Endodermal cell (in vitro differentiated cells): ENCODE measurements at regions not wholly inside any gene's neighbourhood (a gene's known extent, or its start where the extent isn't known, plus 50 kb on each side); places are given as distances from the start of the nearest gene placed in this dataset.

Experiments used
- DNase-seq: peaks from one replicate; pipeline ENCODE4 v3.0.0-alpha.2; 2017
- H3K27ac ChIP-seq: 2 replicates; pipeline ENCODE4 v1.5.1; 2013; ENCODE audit warnings: mild to moderate bottlenecking, low read depth, low read length, moderate library complexity
- H3K27me3 ChIP-seq: 2 replicates; pipeline ENCODE4 v1.6.1; 2013; ENCODE audit warnings: mild to moderate bottlenecking, low read length, moderate library complexity; ENCODE audit not compliant: insufficient read depth, control insufficient read depth, poor library complexity, severe bottlenecking
- H3K36me3 ChIP-seq: 2 replicates; pipeline ENCODE4 v1.7.0; 2013; ENCODE audit warnings: mild to moderate bottlenecking, low read length, moderate library complexity; ENCODE audit not compliant: control insufficient read depth, insufficient read depth
- H3K4me1 ChIP-seq: one replicate; pipeline ENCODE4 v1.7.0; 2013; ENCODE audit warnings: low read length; ENCODE audit not compliant: control insufficient read depth, insufficient read depth
- H3K4me3 ChIP-seq: 2 replicates; pipeline ENCODE4 v1.5.1; 2013; ENCODE audit warnings: mild to moderate bottlenecking, low read length, moderate library complexity
- H3K9ac ChIP-seq: 2 replicates; pipeline ENCODE4 v1.6.1; 2013; ENCODE audit warnings: mild to moderate bottlenecking, low read length, moderate library complexity; ENCODE audit not compliant: poor library complexity, severe bottlenecking; ENCODE audit errors: extremely low read depth
- H3K9me3 ChIP-seq: 2 replicates; pipeline ENCODE4 v1.6.1; 2013; ENCODE audit warnings: mild to moderate bottlenecking, low read length, moderate library complexity; ENCODE audit not compliant: control insufficient read depth
- H3K27ac Mint-ChIP-seq: 2 replicates; pipeline ENCODE4 v1.8.0; 2020; ENCODE audit warnings: mixed read lengths
- H3K27me3 Mint-ChIP-seq: 2 replicates; pipeline ENCODE4 v1.8.0; 2021; ENCODE audit warnings: mild to moderate bottlenecking, mixed read lengths; ENCODE audit not compliant: insufficient read depth
- H3K36me3 Mint-ChIP-seq: 2 replicates; pipeline ENCODE4 v1.8.0; 2020; ENCODE audit warnings: low read depth, mixed read lengths
- H3K4me1 Mint-ChIP-seq: 2 replicates; pipeline ENCODE4 v1.8.0; 2020; ENCODE audit warnings: mixed read lengths
- H3K4me3 Mint-ChIP-seq: 2 replicates; pipeline ENCODE4 v1.8.0; 2020; ENCODE audit warnings: mild to moderate bottlenecking, moderate library complexity, mixed read lengths
- H3K9me3 Mint-ChIP-seq: 2 replicates; pipeline ENCODE4 v1.8.0; 2020; ENCODE audit warnings: mild to moderate bottlenecking, mixed read lengths
- CTCF ChIP-seq: fragments of 200-600 bp; sonication (generic); conservative IDR thresholded peaks from 2 replicates; pipeline ENCODE4 v1.5.0; 2021; ENCODE audit warnings: antibody characterized with exemption, mild to moderate bottlenecking
- WGBS, 2 experiments: methylation state at CpG; one replicate each; pipeline versions ENCODE4 v1.1.5 to v1.1.7; 2013; ENCODE audit warnings: missing lambda C conversion rate in 2 of 2, mixed read lengths in 1 of 2; ENCODE audit not compliant: insufficient coverage in 1 of 2, insufficient read length in 1 of 2; 5-methylcytosine and 5-hydroxymethylcytosine counted together

GRCh38 chr6:80742481-80742880 is 636.0 kb downstream of the BCKDHB start:
- Histone ChIP-seq H3K36me3 (no peaks in the 10 kb centered on the region), H3K4me3 (no peak overlapping the region), H3K27ac (no peak overlapping the region), H3K4me1 (no peaks in the 10 kb centered on the region), H3K27me3 (no peaks in the 10 kb centered on the region), H3K9ac (no peak overlapping the region), H3K9me3 (no peaks in the 10 kb centered on the region)
- Mint-ChIP-seq H3K27ac (no peak overlapping the region), H3K9me3 (peaks cover 13% of the 10 kb centered on the region), H3K36me3 (no peaks in the 10 kb centered on the region), H3K4me3 (no peak overlapping the region), H3K27me3 (no peaks in the 10 kb centered on the region), H3K4me1 (no peaks in the 10 kb centered on the region)
- WGBS, 2 experiments: 61 to 64% methylated on average over 2 of the region's 2 CpGs
- peak; percentile 71 for TF ChIP-seq CTCF
- no peak for DNase-seq

- Mint-ChIP-seq H3K27me3 (no peaks in the 10 kb centered on the region), H3K4me1 (peaks cover 6% of the 10 kb centered on the region), H3K9me3 (no peaks in the 10 kb centered on the region), H3K4me3 (no peak overlapping the region), H3K27ac (no peak overlapping the region), H3K36me3 (no peaks in the 10 kb centered on the region)
- H3K9ac ChIP-seq: no peak overlapping the region
- H3K36me3 ChIP-seq: no peaks in the 10 kb centered on the region
- no peak for TF ChIP-seq CTCF
- H3K27me3 ChIP-seq: peaks cover 10% of the 10 kb centered on the region
- H3K4me1 ChIP-seq: no peaks in the 10 kb centered on the region
- no peak overlapping the region for H3K4me3 ChIP-seq
- no peak overlapping the region for H3K27ac ChIP-seq
- no peak for DNase-seq
- H3K9me3 ChIP-seq: no peaks in the 10 kb centered on the region
- 80 to 98% methylated on average over 2 of the region's 2 CpGs for whole genome bisulfite sequencing, 2 experiments
Observed at GRCh38 chr6:80733641-80734040, 627.2 kb downstream of the BCKDHB start.

- Mint-ChIP-seq H3K27me3 (no peaks in the 10 kb centered on the region), H3K4me1 (peaks cover 11% of the 10 kb centered on the region), H3K4me3 (no peak overlapping the region), H3K9me3 (no peaks in the 10 kb centered on the region), H3K27ac (no peak overlapping the region), H3K36me3 (no peaks in the 10 kb centered on the region)
- no peaks in the 10 kb centered on the region for H3K36me3 ChIP-seq
- H3K9ac ChIP-seq: no peak overlapping the region
- WGBS, 2 experiments: 93 to 100% methylated on average over 1 of the region's 1 CpG
- no peaks in the 10 kb centered on the region for H3K9me3 ChIP-seq
- DNase-seq: no peak
- H3K27ac ChIP-seq: no peak overlapping the region
- peaks cover 10% of the 10 kb centered on the region for H3K27me3 ChIP-seq
- no peak overlapping the region for H3K4me3 ChIP-seq
- peaks cover 3% of the 10 kb centered on the region for H3K4me1 ChIP-seq
- no peak for TF ChIP-seq CTCF
Observed at GRCh38 chr6:80728830-80729229, 622.4 kb downstream of the BCKDHB start.
